IPS-18a (cell line): ENCODE measurements at regions not wholly inside any gene's neighbourhood (a gene's known extent, or its start where the extent isn't known, plus 50 kb on each side); places are given as distances from the start of the nearest gene placed in this dataset.

ENCODE experiments used
- H3K27ac ChIP-seq: one replicate; pipeline ENCODE4 v1.5.1; 2013; ENCODE audit warnings: low read length
- H3K27me3 ChIP-seq: one replicate; pipeline ENCODE4 v1.6.1; 2013; ENCODE audit warnings: mild to moderate bottlenecking, low read length; ENCODE audit not compliant: control insufficient read depth, insufficient read depth
- H3K36me3 ChIP-seq: one replicate; pipeline ENCODE4 v1.6.1; 2013; ENCODE audit warnings: low read depth, low read length; ENCODE audit not compliant: control insufficient read depth
- H3K4me1 ChIP-seq: one replicate; pipeline ENCODE4 v1.6.1; 2013; ENCODE audit warnings: low read depth, low read length; ENCODE audit not compliant: control insufficient read depth
- H3K4me3 ChIP-seq: one replicate; pipeline ENCODE4 v1.5.1; 2013; ENCODE audit warnings: low read length
- H3K9ac ChIP-seq: one replicate; pipeline ENCODE4 v1.6.1; 2013; ENCODE audit warnings: mild to moderate bottlenecking, low read length, moderate library complexity
- H3K9me3 ChIP-seq: one replicate; pipeline ENCODE4 v1.6.1; 2013; ENCODE audit warnings: low read depth, low read length; ENCODE audit not compliant: control insufficient read depth

DNA sequence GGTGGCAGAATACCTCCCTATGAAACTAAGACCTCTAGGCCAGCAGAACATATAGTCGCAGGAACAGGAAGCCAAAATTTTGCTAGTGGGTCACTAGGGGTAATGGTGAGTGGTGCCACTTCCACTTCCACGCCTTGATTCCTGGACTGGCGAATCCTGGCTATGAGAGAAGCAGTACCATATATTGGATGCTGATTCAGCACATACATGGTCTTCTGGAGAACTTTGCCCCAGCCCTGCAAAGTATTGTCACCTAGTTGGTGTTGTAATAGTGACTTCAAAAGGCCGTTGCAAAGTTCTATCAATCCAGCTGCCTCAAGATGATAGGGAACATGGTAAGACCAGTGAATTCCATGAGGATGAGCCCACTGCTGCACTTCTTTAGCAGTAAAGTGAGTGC is 769.8 kb upstream of the GYPC start:
- Histone ChIP-seq H3K27ac (no peak overlapping the region), H3K36me3 (no peaks in the 10 kb centered on the region), H3K4me1 (no peaks in the 10 kb centered on the region), H3K9me3 (peaks cover 11% of the 10 kb centered on the region), H3K9ac (no peak overlapping the region), H3K27me3 (no peaks in the 10 kb centered on the region), H3K4me3 (no peak overlapping the region)

DNA sequence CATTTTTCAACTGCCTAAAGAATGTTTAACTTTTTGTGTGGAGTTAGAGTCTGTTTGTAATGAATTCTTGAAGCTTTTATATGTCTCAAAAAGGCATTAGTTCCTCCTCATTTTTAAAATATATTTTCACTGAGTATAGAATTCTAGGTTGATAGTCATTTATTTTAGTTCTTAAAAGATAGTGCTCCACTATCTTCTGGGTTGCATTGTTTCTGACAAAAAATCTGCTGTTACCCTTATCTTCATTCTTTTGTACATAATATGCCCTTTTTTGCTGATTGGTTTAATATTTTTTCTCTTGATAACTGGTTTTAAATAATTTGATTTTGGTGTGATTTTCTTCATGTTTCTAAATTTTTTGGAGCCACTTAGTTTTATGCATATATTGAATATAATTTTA is 754.7 kb upstream of the GYPC start:
- H3K9ac ChIP-seq, result no peak overlapping the region
- no peaks in the 10 kb centered on the region for H3K4me1 ChIP-seq
- no peaks in the 10 kb centered on the region for H3K36me3 ChIP-seq
- H3K4me3 ChIP-seq, result no peak overlapping the region
- H3K27ac ChIP-seq, result no peak overlapping the region
- H3K27me3 ChIP-seq, result no peaks in the 10 kb centered on the region
- peaks cover 25% of the 10 kb centered on the region for H3K9me3 ChIP-seq

DNA sequence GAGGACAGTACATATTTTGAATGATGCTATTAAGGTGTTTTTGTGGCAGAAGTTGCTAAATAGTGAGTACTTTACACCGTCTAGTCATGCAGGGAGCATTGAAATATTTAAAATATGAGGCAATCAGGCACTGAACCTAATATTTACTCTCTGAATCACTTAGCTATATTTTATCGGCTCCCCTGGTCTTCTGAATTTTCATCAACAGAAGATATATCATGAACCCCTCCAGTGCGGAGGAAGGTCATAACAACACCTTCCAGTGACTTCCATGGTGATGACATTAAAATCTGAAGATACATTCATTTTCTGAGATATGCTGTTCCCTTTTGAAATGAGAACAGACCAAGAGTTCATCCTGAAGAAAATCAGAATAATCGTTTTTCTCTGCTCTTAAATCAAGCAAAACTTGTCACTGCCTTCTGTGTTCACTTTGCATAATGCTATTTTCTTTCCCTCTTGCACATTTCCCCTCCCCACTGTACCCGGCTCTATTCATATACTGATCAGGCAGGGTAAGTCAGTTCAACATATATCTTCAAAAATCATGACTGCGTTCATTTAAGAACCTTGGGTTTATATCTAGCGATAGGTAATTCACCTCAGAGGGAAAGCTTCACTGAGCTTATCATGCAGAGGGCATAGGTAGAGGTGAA is 729.9 kb upstream of the GYPC start:
- Histone ChIP-seq H3K27ac (no peak overlapping the region), H3K9ac (no peak overlapping the region), H3K36me3 (no peaks in the 10 kb centered on the region), H3K4me3 (no peak overlapping the region), H3K4me1 (no peaks in the 10 kb centered on the region), H3K9me3 (no peaks in the 10 kb centered on the region), H3K27me3 (no peaks in the 10 kb centered on the region)

DNA sequence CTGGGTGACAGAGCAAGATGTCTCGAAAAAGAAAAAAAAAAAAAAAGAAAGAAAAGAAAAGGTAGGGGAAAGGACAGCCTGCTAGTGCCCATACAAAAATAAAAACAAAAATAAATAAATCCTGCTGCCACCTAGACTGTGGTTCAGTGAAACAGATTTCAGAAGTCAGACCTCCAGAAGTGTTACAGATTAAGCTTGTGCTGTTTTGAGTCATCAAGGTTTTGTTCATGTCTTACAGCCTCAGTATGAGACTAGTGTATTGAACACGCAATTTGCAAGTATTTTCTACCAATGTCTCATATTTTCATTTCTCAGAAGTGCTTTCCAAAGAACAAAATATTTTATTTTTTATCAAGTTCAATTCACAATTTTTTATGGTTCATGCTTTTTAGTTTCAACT is 720.4 kb upstream of the GYPC start:
- H3K4me1 ChIP-seq, result no peaks in the 10 kb centered on the region
- no peak overlapping the region for H3K27ac ChIP-seq
- H3K4me3 ChIP-seq, result no peak overlapping the region
- H3K27me3 ChIP-seq, result no peaks in the 10 kb centered on the region
- no peaks in the 10 kb centered on the region for H3K36me3 ChIP-seq
- H3K9ac ChIP-seq, result no peak overlapping the region
- peaks cover 2% of the 10 kb centered on the region for H3K9me3 ChIP-seq

DNA sequence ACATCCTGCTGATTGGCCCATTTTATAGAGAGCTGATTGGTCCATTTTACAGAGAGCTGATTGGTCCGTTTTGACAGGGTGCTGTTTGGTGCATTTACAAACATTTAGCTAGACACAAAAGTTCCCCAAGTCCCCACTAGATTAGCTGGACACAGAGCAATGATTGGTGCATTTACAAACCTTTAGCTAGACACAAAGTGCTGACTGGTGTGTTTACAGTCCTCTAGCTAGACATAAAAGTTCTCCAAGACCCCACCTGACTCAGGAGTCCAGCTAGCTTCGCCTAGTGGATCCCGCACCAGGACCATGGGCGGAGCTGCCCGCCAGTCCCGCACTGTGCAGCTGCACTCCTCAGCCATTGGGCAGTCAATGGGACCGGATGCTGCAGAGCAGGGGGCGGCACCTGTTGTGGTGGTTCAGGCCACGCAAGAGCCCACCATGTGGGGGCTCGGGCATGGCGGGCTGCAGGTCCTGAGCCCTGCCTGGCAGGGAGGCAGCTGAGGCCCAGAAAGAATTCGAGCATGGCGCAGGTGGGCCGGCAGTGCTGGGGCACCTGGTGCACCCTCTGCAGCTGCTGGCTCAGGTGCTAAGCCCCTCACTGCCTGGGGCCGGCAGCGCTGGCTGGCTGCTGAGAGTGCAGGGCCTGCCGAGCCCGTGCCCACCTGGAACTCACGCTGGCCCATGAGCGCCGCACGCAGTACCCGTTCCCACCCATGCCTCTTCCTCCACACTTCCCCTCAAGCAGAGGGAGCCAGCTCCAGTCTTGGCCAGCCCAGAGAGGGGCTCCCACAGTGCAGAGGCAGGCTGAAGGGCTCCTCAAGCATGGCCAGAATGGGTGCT is 713.2 kb upstream of the GYPC start:
- Histone ChIP-seq H3K27ac (no peak overlapping the region), H3K36me3 (no peaks in the 10 kb centered on the region), H3K27me3 (no peaks in the 10 kb centered on the region), H3K4me3 (no peak overlapping the region), H3K4me1 (no peaks in the 10 kb centered on the region), H3K9ac (no peak overlapping the region), H3K9me3 (peaks cover 3% of the 10 kb centered on the region)

DNA sequence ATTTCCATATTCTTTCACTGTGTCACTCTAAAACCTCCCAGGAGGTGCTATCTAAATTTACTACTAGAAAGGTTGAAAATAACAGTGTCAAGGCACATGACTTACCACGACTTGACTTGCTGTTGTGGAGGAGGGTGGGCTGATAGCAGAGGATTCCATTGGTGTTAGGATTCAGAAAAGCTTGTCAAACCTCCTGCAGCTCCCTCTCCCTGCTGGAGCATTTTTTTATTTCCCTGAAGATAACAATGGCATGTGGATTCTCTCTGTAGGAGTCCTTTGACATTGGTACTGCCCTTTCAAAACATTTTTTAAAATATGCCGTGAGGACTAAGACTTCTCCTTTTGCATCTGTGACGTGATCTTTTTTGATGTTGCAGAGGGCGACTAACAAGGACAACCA is 696.9 kb upstream of the GYPC start:
- H3K9me3 ChIP-seq, result no peaks in the 10 kb centered on the region
- no peak overlapping the region for H3K27ac ChIP-seq

DNA sequence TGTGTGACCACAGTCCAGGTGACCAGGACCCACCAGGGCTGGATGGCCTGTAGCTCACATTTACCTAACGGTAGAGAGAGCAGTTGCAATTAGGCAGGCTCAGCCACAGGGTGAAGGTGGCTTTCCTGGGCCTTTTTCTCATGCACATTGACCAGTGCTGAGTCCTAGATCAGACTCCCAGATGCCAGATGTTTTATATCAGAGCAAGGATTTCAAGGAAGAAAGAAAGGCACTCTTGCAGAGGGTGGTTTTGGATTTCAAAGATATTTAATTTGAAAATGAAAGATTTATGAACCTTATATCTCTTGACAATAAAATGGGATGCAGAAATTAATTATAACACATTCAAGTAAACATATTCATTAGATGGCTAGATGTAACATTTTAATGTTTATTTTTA is 694.2 kb upstream of the GYPC start:
- no peak overlapping the region for H3K9ac ChIP-seq
- no peaks in the 10 kb centered on the region for H3K36me3 ChIP-seq
- peaks cover 50% of the 10 kb centered on the region for H3K27me3 ChIP-seq
- H3K4me3 ChIP-seq, result no peak overlapping the region
- no peaks in the 10 kb centered on the region for H3K9me3 ChIP-seq
- no peak overlapping the region for H3K27ac ChIP-seq
- H3K4me1 ChIP-seq, result peaks cover 12% of the 10 kb centered on the region

More for the DNA sequence above, 696.9 kb upstream of the GYPC start:
- Histone ChIP-seq H3K4me3 (no peak overlapping the region), H3K36me3 (no peaks in the 10 kb centered on the region), H3K9ac (no peak overlapping the region), H3K27me3 (peaks cover 50% of the 10 kb centered on the region), H3K4me1 (peaks cover 12% of the 10 kb centered on the region)

DNA sequence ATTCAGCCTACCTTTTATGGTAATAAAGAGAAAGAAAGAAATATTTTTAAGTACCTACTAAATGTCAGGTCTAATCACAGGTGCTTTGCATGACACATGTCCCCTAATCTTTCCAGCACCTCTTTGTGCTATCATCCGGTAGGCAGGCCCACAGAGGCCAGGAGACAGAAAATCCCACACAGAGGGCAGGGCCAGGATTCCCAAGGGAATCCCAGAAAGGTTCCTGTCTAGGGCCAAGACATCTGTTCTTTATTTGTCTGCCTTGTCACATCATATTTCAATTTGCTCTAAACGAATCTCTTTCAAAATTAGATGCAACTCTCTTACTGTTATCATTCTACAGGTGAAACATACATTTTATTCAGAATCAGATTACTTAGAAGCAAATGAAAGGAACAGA is 676.1 kb upstream of the GYPC start:
- Histone ChIP-seq H3K4me1 (no peaks in the 10 kb centered on the region), H3K36me3 (no peaks in the 10 kb centered on the region), H3K4me3 (no peak overlapping the region), H3K27ac (no peak overlapping the region), H3K27me3 (no peaks in the 10 kb centered on the region), H3K9ac (no peak overlapping the region), H3K9me3 (no peaks in the 10 kb centered on the region)

DNA sequence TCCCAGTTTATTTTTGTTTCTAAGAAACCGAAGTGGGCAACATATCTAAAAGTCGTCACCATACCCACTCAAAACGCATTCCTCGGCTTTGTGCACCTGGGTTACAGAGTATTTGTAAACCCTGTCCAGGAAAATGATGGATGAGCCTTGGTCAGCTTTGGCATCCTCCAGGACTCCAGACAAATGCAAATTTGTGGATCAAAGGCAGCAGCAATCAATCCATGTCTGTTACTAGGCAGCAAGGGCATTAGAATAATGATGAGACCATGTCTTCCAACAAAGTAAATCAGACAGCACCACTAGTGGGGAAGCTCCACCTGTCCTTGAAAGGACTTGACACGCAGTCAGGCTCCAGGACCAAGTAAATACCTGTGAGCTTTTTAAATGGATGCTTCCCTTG is 672.6 kb upstream of the GYPC start:
- no peaks in the 10 kb centered on the region for H3K27me3 ChIP-seq
- no peaks in the 10 kb centered on the region for H3K9me3 ChIP-seq
- no peak overlapping the region for H3K4me3 ChIP-seq
- H3K36me3 ChIP-seq, result no peaks in the 10 kb centered on the region
- H3K27ac ChIP-seq, result no peak overlapping the region
- no peaks in the 10 kb centered on the region for H3K4me1 ChIP-seq
- no peak overlapping the region for H3K9ac ChIP-seq

DNA sequence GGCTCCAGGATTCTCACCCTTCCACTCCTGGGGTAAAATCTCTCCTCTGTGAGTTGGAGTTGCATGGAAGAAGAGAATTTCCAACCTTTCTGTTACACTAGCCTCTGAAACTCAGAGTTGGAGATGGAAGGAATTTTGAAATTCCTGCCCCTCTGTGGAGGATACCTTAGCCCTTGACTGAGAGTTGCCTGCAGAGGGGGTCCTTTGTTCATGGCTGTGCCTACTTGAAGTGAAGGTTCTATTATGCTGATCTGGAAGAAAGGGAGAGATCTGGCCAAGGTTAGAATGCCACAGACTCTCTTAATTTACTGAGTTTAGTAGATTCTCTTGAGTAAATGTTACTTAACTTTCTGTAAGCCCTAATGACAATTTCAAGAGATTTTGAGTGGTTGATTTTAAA is 626.6 kb upstream of the GYPC start:
- no peaks in the 10 kb centered on the region for H3K9me3 ChIP-seq

DNA sequence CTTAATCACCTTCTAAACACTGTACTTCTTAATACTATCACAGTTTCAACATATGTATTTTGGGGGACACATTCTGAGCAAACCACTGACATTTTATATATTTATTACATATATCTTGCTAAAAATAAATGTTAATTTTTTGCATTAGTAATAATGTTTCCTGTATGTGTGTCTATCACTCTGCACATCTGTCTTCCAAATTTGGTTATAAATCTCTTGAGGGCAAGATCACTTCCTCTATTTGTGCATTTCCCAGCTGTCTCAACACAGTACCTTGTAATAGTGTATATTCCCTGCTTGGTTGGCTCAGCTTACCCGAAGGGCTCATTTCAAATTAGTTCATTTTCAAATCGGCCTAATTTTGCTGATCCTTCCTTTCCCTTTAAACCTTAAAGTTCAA is 617.1 kb upstream of the GYPC start:
- H3K27me3 ChIP-seq, result no peaks in the 10 kb centered on the region
- no peak overlapping the region for H3K27ac ChIP-seq
- H3K36me3 ChIP-seq, result no peaks in the 10 kb centered on the region
- no peak overlapping the region for H3K9ac ChIP-seq
- no peaks in the 10 kb centered on the region for H3K9me3 ChIP-seq
- H3K4me1 ChIP-seq, result no peaks in the 10 kb centered on the region
- no peak overlapping the region for H3K4me3 ChIP-seq

More for the DNA sequence above, 626.6 kb upstream of the GYPC start:
- no peaks in the 10 kb centered on the region for H3K36me3 ChIP-seq
- no peaks in the 10 kb centered on the region for H3K27me3 ChIP-seq
- peaks cover 17% of the 10 kb centered on the region for H3K4me1 ChIP-seq
- H3K27ac ChIP-seq, result no peak overlapping the region
- no peak overlapping the region for H3K4me3 ChIP-seq
- H3K9ac ChIP-seq, result no peak overlapping the region
